HepG2 (cell line): ENCODE measurements at regions not wholly inside any gene's neighbourhood (a gene's known extent, or its start where the extent isn't known, plus 50 kb on each side); places are given as distances from the start of the nearest gene placed in this dataset.

Source experiments
- ASH2L ChIP-seq: fragments of 300-600, 200-600 bp; sonication (generic); IDR thresholded peaks from 2 replicates; pipeline ENCODE4 v1.7.0; 2017; ENCODE audit warnings: low read depth, mild to moderate bottlenecking, moderate library complexity, mixed read lengths, low read length; ENCODE audit not compliant: insufficient read length
- HINFP ChIP-seq: sonication (generic); formaldehyde crosslinking; IDR thresholded peaks from 2 replicates; pipeline ENCODE4 v1.4.0; 2020; ENCODE audit warnings: low read depth, mild to moderate bottlenecking, missing genetic modification reagents
- MAX ChIP-seq: IDR thresholded peaks from 2 replicates; pipeline ENCODE4 v1.6.1; 2012; ENCODE audit warnings: inconsistent platforms
- MED1 ChIP-seq: sonication (generic); formaldehyde crosslinking; IDR thresholded peaks from 2 replicates; pipeline ENCODE4 v1.4.0; 2020; ENCODE audit warnings: missing genetic modification reagents
- MTA3 ChIP-seq: sonication (generic); formaldehyde crosslinking; IDR thresholded peaks from 2 replicates; pipeline ENCODE4 v1.4.0; 2020; ENCODE audit warnings: missing genetic modification reagents
- NCOA2 ChIP-seq: sonication (generic); formaldehyde crosslinking; IDR thresholded peaks from 2 replicates; pipeline ENCODE4 v1.8.0; 2022; ENCODE audit warnings: inconsistent platforms
- POGK ChIP-seq: sonication (generic); formaldehyde crosslinking; conservative IDR thresholded peaks from 2 replicates; pipeline ENCODE4 v1.8.0; 2022; ENCODE audit warnings: mild to moderate bottlenecking, moderate library complexity, missing genetic modification reagents
- PRDM10 ChIP-seq: sonication (generic); formaldehyde crosslinking; IDR thresholded peaks from 2 replicates; pipeline ENCODE4 v1.4.0; 2020; ENCODE audit warnings: low read depth, missing genetic modification reagents
- SP5 ChIP-seq: IDR thresholded peaks from 2 replicates; pipeline ENCODE4 v1.6.1; 2016; ENCODE audit warnings: low read depth, borderline replicate concordance
- ZNF296 ChIP-seq: sonication (generic); formaldehyde crosslinking; conservative IDR thresholded peaks from 2 replicates; pipeline ENCODE4 v1.5.0; 2020; ENCODE audit warnings: mild to moderate bottlenecking, missing genetic modification reagents
- ZNF557 ChIP-seq: sonication (generic); formaldehyde crosslinking; IDR thresholded peaks from 2 replicates; pipeline ENCODE4 v1.4.0; 2020; ENCODE audit warnings: missing genetic modification reagents
- ZNF564 ChIP-seq: sonication (generic); formaldehyde crosslinking; IDR thresholded peaks from 2 replicates; pipeline ENCODE4 v1.8.1; 2023; ENCODE audit warnings: mild to moderate bottlenecking, missing genetic modification reagents
- ZNF567 ChIP-seq: sonication (generic); formaldehyde crosslinking; IDR thresholded peaks from 2 replicates; pipeline ENCODE4 v1.8.1; 2023; ENCODE audit warnings: mild to moderate bottlenecking, missing genetic modification reagents, borderline replicate concordance
- ZNF574 ChIP-seq: sonication (generic); formaldehyde crosslinking; IDR thresholded peaks from 2 replicates; pipeline ENCODE4 v1.4.0; 2020; ENCODE audit warnings: missing genetic modification reagents
- ZNF619 ChIP-seq: sonication (generic); formaldehyde crosslinking; IDR thresholded peaks from 2 replicates; pipeline ENCODE4 v1.4.0; 2020; ENCODE audit warnings: mild to moderate bottlenecking, missing genetic modification reagents
- ZXDC ChIP-seq: sonication (generic); formaldehyde crosslinking; IDR thresholded peaks from 2 replicates; pipeline ENCODE4 v1.5.0; 2020; ENCODE audit warnings: mild to moderate bottlenecking, missing genetic modification reagents

- TF ChIP-seq HINFP (no peak), ZNF557 (CRISPR knock-in tag) (0 out of 2 replicates have a peak, but pooled peaks have one; percentile 33), ZNF619 (no peak), PRDM10 (0 out of 2 replicates have a peak, but pooled peaks have one; percentile 7), POGK (CRISPR knock-in tag) (0 out of 2 replicates have a peak, but pooled peaks have one; percentile 1), ZNF564 (CRISPR knock-in tag) (no peak), MTA3 (CRISPR knock-in tag) (no peak), ZNF296 (CRISPR knock-in tag) (no peak), ASH2L (peak; percentile 33), NCOA2 (CRISPR knock-in tag) (0 out of 2 replicates have a peak, but pooled peaks have one; percentile 14), ZNF567 (no peak), ZXDC (CRISPR knock-in tag) (no peak), ZNF574 (0 out of 2 replicates have a peak, but pooled peaks have one; percentile 3), MAX (0 out of 2 replicates have a peak, but pooled peaks have one; percentile 7), MED1 (CRISPR knock-in tag) (0 out of 2 replicates have a peak, but pooled peaks have one; percentile 34), SP5 (CRISPR knock-in tag) (no peak)
Measured at GRCh38 chr3:150184426-150185071, 213.9 kb upstream of the PFN2 start (continued).
